ENCODE measurements at regions not wholly inside any gene's neighbourhood (a gene's known extent, or its start where the extent isn't known, plus 50 kb on each side); places are given as distances from the start of the nearest gene placed in this dataset.

- Histone ChIP-seq H3K4me1 (ENCODE audit: low read length) (no peaks in the 10 kb centered on the region), H3K27ac (ENCODE audit: low read length) (no peak overlapping the region), H3K9me2 (replicated peaks; ENCODE audit: insufficient read depth, low read length) (no peaks in the 10 kb centered on the region), H3K9ac (ENCODE audit: low read length) (no peak overlapping the region), H3K27me3 (replicated peaks; ENCODE audit: insufficient read depth, low read length) (no peaks in the 10 kb centered on the region), H3K4me3 (ENCODE audit: low read length) (no peak overlapping the region), H2AFZ (ENCODE audit: low read length) (no peak overlapping the region), H3K9me3 (replicated peaks; ENCODE audit: insufficient read depth, low read length) (no peaks in the 10 kb centered on the region), H4K20me1 (ENCODE audit: insufficient read depth, low read length) (no peaks in the 10 kb centered on the region), H3K36me3 (replicated peaks; ENCODE audit: insufficient read depth, low read length) (no peaks in the 10 kb centered on the region), H3F3A (ENCODE audit: insufficient read depth, low read length) (no peaks in the 10 kb centered on the region), H3K4me2 (ENCODE audit: low read depth, low read length) (no peak overlapping the region), H3K79me2 (ENCODE audit: low read length) (no peaks in the 10 kb centered on the region)
- no peak for TF ChIP-seq EZH2phosphoT487 (IDR thresholded peaks at IDR 0.05; ENCODE audit: low read length)
- TF ChIP-seq CTCF (IDR thresholded peaks at IDR 0.05; ENCODE audit: low read length) = no peak
- no peak for TF ChIP-seq EZH2 (optimal IDR thresholded peaks at IDR 0.05; ENCODE audit: low read depth, low read length)
- DNase-seq = no peak
Measured at GRCh38 chr6:115735610-115736009, 325.1 kb downstream of the FRK start.

- no peak overlapping the region for H2AFZ ChIP-seq (ENCODE audit: low read length)
- H3K36me3 ChIP-seq (replicated peaks; ENCODE audit: insufficient read depth, low read length) = no peaks in the 10 kb centered on the region
- no peak overlapping the region for H3K4me2 ChIP-seq (ENCODE audit: low read depth, low read length)
- H3F3A ChIP-seq (ENCODE audit: insufficient read depth, low read length) = no peaks in the 10 kb centered on the region
- TF ChIP-seq EZH2 (optimal IDR thresholded peaks at IDR 0.05; ENCODE audit: low read depth, low read length) (no peak), CTCF (IDR thresholded peaks at IDR 0.05; ENCODE audit: low read length) (no peak), EZH2phosphoT487 (IDR thresholded peaks at IDR 0.05; ENCODE audit: low read length) (no peak)
- no peaks in the 10 kb centered on the region for H3K79me2 ChIP-seq (ENCODE audit: low read length)
- H3K4me3 ChIP-seq (ENCODE audit: low read length) = no peak overlapping the region
- no peak for DNase-seq
- H3K9me3 ChIP-seq (replicated peaks; ENCODE audit: insufficient read depth, low read length) = no peaks in the 10 kb centered on the region
- no peaks in the 10 kb centered on the region for H3K27me3 ChIP-seq (replicated peaks; ENCODE audit: insufficient read depth, low read length)
- H3K27ac ChIP-seq (ENCODE audit: low read length) = no peak overlapping the region
- no peaks in the 10 kb centered on the region for H4K20me1 ChIP-seq (ENCODE audit: insufficient read depth, low read length)
- no peaks in the 10 kb centered on the region for H3K4me1 ChIP-seq (ENCODE audit: low read length)
- no peak overlapping the region for H3K9ac ChIP-seq (ENCODE audit: low read length)
- no peaks in the 10 kb centered on the region for H3K9me2 ChIP-seq (replicated peaks; ENCODE audit: insufficient read depth, low read length)
Measured at GRCh38 chr6:115733426-115733825, 327.3 kb downstream of the FRK start.

GRCh38 chr6:115729036-115729435 lies 331.7 kb downstream of the FRK start:
- no peaks in the 10 kb centered on the region for H3K9me3 ChIP-seq (replicated peaks; ENCODE audit: insufficient read depth, low read length)
- no peaks in the 10 kb centered on the region for H3K36me3 ChIP-seq (replicated peaks; ENCODE audit: insufficient read depth, low read length)
- H3F3A ChIP-seq (ENCODE audit: insufficient read depth, low read length) = no peaks in the 10 kb centered on the region
- H3K4me1 ChIP-seq (ENCODE audit: low read length) = no peaks in the 10 kb centered on the region
- H3K9ac ChIP-seq (ENCODE audit: low read length) = no peak overlapping the region
- no peaks in the 10 kb centered on the region for H3K79me2 ChIP-seq (ENCODE audit: low read length)
- no peak overlapping the region for H3K4me2 ChIP-seq (ENCODE audit: low read depth, low read length)
- DNase-seq = no peak
- no peaks in the 10 kb centered on the region for H3K9me2 ChIP-seq (replicated peaks; ENCODE audit: insufficient read depth, low read length)
- H2AFZ ChIP-seq (ENCODE audit: low read length) = no peak overlapping the region
- no peaks in the 10 kb centered on the region for H3K27me3 ChIP-seq (replicated peaks; ENCODE audit: insufficient read depth, low read length)
- no peak overlapping the region for H3K27ac ChIP-seq (ENCODE audit: low read length)
- H4K20me1 ChIP-seq (ENCODE audit: insufficient read depth, low read length) = no peaks in the 10 kb centered on the region
- no peak overlapping the region for H3K4me3 ChIP-seq (ENCODE audit: low read length)
- TF ChIP-seq CTCF (IDR thresholded peaks at IDR 0.05; ENCODE audit: low read length) (no peak), EZH2 (optimal IDR thresholded peaks at IDR 0.05; ENCODE audit: low read depth, low read length) (no peak), EZH2phosphoT487 (IDR thresholded peaks at IDR 0.05; ENCODE audit: low read length) (no peak)
